Smooth muscle cell (in vitro differentiated cells): ENCODE measurements at regions not wholly inside any gene's neighbourhood (a gene's known extent, or its start where the extent isn't known, plus 50 kb on each side); places are given as distances from the start of the nearest gene placed in this dataset.

Experiments
- DNase-seq: peaks from one replicate; lab custom pipeline; 2025; ENCODE audit not compliant: unreplicated experiment; lab: John Stamatoyannopoulos, UW
- H2AFZ ChIP-seq: fragments of 200-600 bp; sonication (generic); 2 replicates; pipeline ENCODE4 v1.6.0; 2016; ENCODE audit warnings: antibody characterized with exemption, low read depth, mild to moderate bottlenecking
- H3F3A ChIP-seq: fragments of 200-600 bp; sonication (generic); 2 replicates; pipeline ENCODE4 v1.6.0; 2017; ENCODE audit warnings: antibody characterized with exemption, low read depth
- H3K27ac ChIP-seq: fragments of 200-600 bp; sonication (generic); 2 replicates; pipeline ENCODE4 v1.5.1; 2016; ENCODE audit warnings: low read depth, mild to moderate bottlenecking
- H3K27me3 ChIP-seq: fragments of 200-600 bp; sonication (generic); 2 replicates; pipeline ENCODE4 v1.6.1; 2016; ENCODE audit warnings: low read depth, mild to moderate bottlenecking
- H3K36me3 ChIP-seq: fragments of 200-600 bp; sonication (generic); 2 replicates; pipeline ENCODE4 v1.5.1; 2016; ENCODE audit warnings: low read depth
- H3K4me1 ChIP-seq: fragments of 200-600 bp; sonication (generic); 2 replicates; pipeline ENCODE4 v1.5.1; 2016; ENCODE audit warnings: low read depth
- H3K4me2 ChIP-seq: fragments of 200-600 bp; sonication (generic); 2 replicates; pipeline ENCODE4 v1.6.0; 2016; ENCODE audit warnings: mild to moderate bottlenecking
- H3K4me3 ChIP-seq: fragments of 200-600 bp; sonication (generic); 2 replicates; pipeline ENCODE4 v1.5.1; 2016; ENCODE audit warnings: mild to moderate bottlenecking
- H3K79me2 ChIP-seq: fragments of 200-600 bp; sonication (generic); 2 replicates; pipeline ENCODE4 v1.6.0; 2016; ENCODE audit warnings: low read depth, mild to moderate bottlenecking
- H3K9ac ChIP-seq: fragments of 200-600 bp; sonication (generic); 2 replicates; pipeline ENCODE4 v1.6.0; 2016; ENCODE audit warnings: low read depth
- H3K9me3 ChIP-seq: fragments of 200-600 bp; sonication (generic); replicated peaks from 2 replicates; pipeline ENCODE4 v1.5.1; 2016; ENCODE audit warnings: low read depth
- H4K20me1 ChIP-seq: fragments of 200-600 bp; sonication (generic); 2 replicates; pipeline ENCODE4 v1.6.0; 2016; ENCODE audit warnings: low read depth
- WGBS: methylation state at CpG from one replicate; pipeline ENCODE4 v1.1.7; 2016; ENCODE audit warnings: low lambda C conversion rate; 5-methylcytosine and 5-hydroxymethylcytosine counted together
- TF ChIP-seq, protein P1 (sequence below): fragments of 200-600 bp; sonication (generic); IDR thresholded peaks from 2 replicates; pipeline ENCODE4 v1.5.1; 2017; ENCODE audit warnings: borderline replicate concordance, mild to moderate bottlenecking, antibody characterized with exemption; ENCODE audit not compliant: insufficient read depth, poor library complexity, severe bottlenecking

DNA sequence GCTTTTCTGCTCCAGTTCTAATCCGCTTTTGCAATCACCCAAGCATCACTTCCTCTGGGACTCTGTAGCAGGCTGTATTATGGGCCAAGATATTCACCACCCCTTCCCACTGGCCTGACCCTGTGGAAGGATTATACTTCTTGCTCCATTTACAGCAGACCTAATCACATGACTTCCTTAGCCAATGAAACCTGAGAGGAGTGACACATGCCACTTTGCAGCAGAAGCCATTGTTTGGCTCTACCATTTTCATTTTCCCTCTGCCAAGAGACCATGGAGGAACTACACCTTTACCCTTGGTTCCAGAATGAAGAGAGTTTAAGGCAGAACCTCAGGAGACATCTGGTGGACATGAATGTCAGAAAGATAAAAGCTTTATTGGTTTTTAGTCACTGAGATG is 134.9 kb upstream of the HSD17B12 start:
- H3K4me3 ChIP-seq, result no peak overlapping the region
- no peak overlapping the region for H3K9ac ChIP-seq
- H2AFZ ChIP-seq, result no peak overlapping the region
- H3K27me3 ChIP-seq, result peaks cover 17% of the 10 kb centered on the region
- H3K4me2 ChIP-seq, result no peak overlapping the region
- no peaks in the 10 kb centered on the region for H3K9me3 ChIP-seq
- H4K20me1 ChIP-seq, result no peaks in the 10 kb centered on the region
- H3K4me1 ChIP-seq, result peaks cover 4% of the 10 kb centered on the region
- no peak overlapping the region for H3K27ac ChIP-seq
- DNase-seq, result no peak
- no peaks in the 10 kb centered on the region for H3K79me2 ChIP-seq
- 100% methylated on average over 1 of the region's 1 CpG for WGBS
- no peaks in the 10 kb centered on the region for H3K36me3 ChIP-seq
- no peaks in the 10 kb centered on the region for H3F3A ChIP-seq
- TF ChIP-seq, protein P1, sequence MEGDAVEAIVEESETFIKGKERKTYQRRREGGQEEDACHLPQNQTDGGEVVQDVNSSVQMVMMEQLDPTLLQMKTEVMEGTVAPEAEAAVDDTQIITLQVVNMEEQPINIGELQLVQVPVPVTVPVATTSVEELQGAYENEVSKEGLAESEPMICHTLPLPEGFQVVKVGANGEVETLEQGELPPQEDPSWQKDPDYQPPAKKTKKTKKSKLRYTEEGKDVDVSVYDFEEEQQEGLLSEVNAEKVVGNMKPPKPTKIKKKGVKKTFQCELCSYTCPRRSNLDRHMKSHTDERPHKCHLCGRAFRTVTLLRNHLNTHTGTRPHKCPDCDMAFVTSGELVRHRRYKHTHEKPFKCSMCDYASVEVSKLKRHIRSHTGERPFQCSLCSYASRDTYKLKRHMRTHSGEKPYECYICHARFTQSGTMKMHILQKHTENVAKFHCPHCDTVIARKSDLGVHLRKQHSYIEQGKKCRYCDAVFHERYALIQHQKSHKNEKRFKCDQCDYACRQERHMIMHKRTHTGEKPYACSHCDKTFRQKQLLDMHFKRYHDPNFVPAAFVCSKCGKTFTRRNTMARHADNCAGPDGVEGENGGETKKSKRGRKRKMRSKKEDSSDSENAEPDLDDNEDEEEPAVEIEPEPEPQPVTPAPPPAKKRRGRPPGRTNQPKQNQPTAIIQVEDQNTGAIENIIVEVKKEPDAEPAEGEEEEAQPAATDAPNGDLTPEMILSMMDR, result no peak

DNA sequence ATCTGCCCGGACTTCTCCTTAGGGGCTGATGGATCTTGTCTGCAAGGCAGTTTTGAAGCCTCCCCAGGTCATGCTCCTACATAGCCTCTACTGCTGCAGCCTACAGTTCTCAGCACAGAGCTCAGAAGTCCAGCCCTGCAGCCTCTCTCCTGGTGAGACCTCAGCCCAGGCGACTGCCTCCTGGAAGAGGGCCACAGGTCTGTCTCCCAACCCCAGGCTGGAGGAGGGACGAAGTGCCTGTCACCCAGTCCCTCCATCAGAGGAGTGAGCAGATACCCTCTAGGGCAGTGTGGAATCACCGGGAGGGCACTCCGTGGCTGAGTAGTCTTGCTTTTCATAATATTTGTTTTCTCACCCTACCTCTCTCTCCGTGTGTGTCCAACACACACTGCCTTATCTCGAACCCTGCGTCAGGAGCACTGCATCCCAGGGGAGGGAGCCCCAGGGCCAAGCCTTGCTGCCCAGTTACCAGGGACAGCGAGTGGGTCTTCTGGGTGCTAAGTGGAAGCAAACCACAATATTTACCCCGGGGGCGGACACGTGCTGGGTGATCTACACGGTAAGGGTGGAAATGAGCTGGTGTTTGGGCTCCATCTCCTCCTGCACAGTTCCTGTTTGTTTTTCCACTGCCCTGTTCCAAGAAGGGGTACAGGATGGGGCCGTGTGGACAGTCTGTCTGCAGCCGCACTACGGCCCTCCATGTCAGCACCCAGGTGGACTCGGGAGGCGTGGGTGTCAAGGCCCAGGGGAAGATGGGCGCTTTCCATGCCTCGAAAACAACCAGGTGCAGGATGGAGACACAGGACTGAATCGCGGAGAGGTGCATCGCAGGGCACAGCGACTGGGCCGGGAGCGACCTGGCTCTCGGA is 133.7 kb upstream of the HSD17B12 start:
- H3K79me2 ChIP-seq, result no peaks in the 10 kb centered on the region
- TF ChIP-seq, protein P1, result no peak
- H3K9me3 ChIP-seq, result no peaks in the 10 kb centered on the region
- H4K20me1 ChIP-seq, result no peaks in the 10 kb centered on the region
- no peak overlapping the region for H3K4me3 ChIP-seq
- H3K4me1 ChIP-seq, result peaks cover 4% of the 10 kb centered on the region
- H3F3A ChIP-seq, result no peaks in the 10 kb centered on the region
- WGBS, result 63% methylated on average over 24 of the region's 27 CpGs
- H3K4me2 ChIP-seq, result peak overlapping the region; percentile 78
- H3K9ac ChIP-seq, result no peak overlapping the region
- no peak overlapping the region for H3K27ac ChIP-seq
- no peak overlapping the region for H2AFZ ChIP-seq
- no peaks in the 10 kb centered on the region for H3K36me3 ChIP-seq
- no peak for DNase-seq
- peaks cover 17% of the 10 kb centered on the region for H3K27me3 ChIP-seq

DNA sequence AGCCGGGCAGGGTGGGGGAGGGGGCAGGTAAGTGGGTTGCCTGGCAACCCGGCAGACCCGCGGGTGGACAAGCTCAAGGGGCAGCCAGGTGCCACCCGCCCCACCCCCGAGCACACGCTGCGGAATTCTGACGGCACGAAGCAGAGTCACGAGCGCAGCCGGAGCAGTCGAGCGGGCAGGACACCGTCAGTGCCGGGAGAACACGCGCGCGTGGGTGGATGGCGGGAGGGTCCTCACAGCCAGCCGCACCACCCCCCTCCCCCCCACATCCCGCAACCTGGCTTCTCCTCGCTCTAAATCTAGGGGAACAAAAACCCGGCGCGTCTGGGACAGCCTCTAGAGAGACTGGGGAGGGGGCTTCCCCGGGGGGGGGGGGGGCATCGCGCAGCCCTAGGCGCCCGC is 133.1 kb upstream of the HSD17B12 start:
- Histone ChIP-seq H3K4me1 (peaks cover 4% of the 10 kb centered on the region), H2AFZ (no peak overlapping the region), H3K9ac (no peak overlapping the region), H3F3A (no peaks in the 10 kb centered on the region), H3K36me3 (no peaks in the 10 kb centered on the region), H3K79me2 (no peaks in the 10 kb centered on the region), H3K9me3 (no peaks in the 10 kb centered on the region), H3K27ac (no peak overlapping the region), H3K27me3 (peaks cover 17% of the 10 kb centered on the region), H3K4me2 (peak overlapping the region; percentile 78), H4K20me1 (no peaks in the 10 kb centered on the region), H3K4me3 (peak overlapping the region; percentile 36)
- DNase-seq, result no peak
- TF ChIP-seq, protein P1, result no peak
- WGBS, result 10% methylated on average over 20 of the region's 33 CpGs
